ENCODE measurements at regions not wholly inside any gene's neighbourhood (a gene's known extent, or its start where the extent isn't known, plus 50 kb on each side); places are given as distances from the start of the nearest gene placed in this dataset.
"Not testable (repeated sequence)": the region's sequence is repeated elsewhere in the genome, so short reads cannot be mapped to it uniquely, and the experiment has no call there.

DNA sequence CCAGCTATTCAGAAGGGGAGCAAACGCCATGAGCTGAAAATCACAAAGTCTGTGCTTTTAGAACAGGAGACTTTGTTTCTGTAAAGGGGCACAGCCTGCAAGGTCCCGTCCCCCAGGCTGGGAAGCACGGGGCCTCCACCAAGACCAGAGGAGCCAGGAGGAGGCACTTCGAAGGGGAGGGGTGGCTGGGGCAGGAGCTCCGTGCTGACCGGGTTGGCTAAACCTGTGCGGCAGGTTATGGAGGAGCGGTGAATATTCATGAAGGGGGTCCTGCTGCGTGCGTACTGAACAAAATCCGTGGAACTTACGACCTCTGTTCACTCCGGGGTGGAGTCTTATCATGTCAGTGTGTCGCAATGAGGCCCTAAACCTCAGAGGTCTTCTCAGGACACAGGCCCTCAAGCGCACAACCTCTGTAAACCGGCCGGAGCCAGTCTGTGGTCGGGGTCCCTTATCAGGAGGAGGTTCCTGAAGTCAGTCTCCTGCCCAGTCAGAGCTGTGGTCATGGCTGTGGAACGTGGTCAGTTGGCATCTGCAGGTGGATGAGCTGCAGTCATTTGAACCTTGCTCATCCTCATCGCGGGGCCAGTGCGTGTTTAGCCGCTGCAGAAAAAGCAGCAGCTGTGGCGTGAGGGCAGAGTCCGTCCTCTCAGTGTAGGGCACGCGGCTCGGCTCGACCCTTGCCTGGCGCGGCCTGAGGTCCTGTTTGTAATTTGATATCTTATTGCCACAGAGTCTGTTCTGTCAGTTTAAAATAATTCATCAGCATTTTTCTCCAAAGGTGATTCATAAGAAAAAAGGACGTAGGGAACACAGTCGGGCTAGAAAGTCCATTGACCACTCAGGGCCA, 5507.7 kb upstream of the TPTE start:
- DNase-seq: not testable (repeated sequence)

DNA sequence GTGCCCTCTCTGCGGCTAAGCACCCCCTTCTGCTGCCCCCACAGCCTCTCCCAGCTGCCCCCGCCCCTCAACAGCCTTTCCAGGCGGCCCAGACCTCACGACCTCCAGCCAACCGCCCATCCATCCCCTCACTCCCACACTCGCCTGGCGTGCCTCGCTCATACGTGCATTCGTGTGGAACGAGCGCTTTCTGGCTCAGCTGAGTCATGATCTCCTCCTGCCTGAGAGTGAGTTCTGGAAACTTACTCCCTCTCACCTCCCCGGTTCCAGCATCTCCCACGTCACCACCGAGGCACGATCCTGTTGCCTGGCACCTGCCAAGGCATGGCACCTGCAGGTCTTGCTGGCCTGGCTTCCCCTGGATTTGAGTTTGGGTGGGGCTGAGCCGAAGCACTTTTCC, 5506.2 kb upstream of the TPTE start:
- not testable (repeated sequence) for DNase-seq

DNA sequence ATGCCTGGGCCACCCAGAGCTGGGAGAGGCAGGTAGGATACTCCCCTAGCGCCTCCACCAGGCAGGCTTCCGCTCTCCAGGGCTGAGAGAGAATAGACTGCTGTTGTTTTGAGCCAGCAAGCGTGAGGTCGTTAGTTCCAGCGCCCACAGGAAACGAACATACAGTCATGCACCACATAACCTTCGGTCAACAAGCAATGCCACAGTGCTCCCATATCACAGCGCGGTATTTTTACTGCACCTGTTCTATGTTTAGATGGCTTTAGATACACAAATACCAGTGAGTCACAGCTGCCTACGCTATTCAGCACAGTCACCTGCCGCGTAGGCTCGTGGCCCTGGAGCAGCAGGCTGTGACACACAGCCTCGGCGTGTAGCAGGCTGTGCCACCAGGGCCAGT, 5502.3 kb upstream of the TPTE start:
- not testable (repeated sequence) for DNase-seq

DNA sequence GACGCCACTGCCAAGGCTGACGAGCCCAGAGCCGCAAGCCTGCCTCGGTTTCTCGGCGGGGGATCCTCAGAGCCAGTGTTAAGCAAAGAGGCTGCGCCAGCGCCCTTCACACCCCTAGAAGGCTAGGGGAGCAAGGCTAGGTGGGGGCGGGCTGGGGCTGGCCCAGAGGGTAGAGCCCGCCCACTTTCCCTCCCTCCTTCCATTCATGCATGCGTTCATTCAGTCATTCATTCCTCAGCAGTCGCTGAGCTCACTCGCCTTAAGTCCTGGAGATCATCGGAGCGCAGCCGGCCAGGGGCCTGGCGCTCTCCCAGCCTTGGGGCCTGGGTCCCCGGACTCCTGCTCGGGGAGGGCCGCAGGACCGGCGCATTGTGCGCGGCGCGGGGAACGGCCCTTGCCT, 5499.6 kb upstream of the TPTE start:
- DNase-seq: not testable (repeated sequence)

DNA sequence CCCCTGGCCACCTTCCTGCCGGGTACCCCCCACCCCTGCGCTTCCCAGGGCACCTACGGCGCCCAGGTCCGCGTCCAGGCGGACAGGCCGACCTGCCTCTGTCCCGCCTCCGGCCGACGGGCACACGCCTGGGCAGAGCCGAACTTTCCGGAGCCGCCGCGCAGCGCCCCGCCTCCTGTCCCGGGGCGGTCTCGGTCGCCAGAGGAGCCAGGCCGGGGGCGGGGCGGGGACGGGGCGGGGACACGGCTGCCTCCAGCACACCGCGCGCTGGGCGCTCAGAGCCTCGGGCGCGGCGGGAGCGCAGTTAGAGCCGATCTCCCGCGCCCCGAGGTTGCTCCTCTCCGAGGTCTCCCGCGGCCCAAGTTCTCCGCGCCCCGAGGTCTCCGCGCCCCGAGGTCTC, 5499.1 kb upstream of the TPTE start:
- not testable (repeated sequence) for DNase-seq

DNA sequence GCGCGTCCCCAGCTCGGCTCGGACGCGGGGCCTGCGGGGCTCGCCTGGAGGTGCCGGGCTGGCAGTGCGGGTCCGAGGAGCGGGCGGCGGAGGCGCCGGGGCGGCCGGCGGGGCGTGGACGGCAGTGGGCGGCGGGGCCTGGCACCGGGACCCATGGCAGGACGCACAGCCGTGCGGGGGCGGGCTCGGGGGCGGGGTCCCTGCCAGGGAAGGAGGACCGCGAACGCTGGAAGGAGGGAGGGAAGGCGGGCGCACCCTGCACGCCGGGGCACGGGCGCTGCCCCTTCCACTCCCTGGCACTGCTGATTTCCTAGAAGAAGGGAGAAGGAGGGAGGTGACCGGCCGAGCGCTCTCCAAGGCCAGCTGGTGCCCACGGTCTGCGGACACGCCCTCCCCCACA, 5498.6 kb upstream of the TPTE start:
- not testable (repeated sequence) for DNase-seq

DNA sequence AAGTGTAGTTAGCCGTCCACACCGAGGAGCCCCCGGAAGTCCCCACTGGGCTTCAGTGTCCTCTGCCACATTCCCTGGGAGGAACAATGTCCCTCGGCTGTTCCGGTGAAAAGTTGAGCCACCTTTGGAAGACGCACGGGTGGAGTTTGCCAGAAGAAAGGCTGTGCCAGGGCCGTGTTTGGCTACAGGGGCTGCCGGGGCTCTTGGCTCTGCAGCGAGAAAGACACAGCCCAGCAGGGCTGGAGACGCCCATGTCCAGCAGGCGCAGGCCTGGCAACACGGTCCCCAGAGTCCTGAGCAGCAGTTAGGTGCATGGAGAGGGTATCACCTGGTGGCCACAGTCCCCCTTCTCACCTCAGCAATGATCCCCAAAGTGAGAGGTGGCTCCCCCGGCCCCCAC, 5486.2 kb upstream of the TPTE start:
- DNase-seq: not testable (repeated sequence)

DNA sequence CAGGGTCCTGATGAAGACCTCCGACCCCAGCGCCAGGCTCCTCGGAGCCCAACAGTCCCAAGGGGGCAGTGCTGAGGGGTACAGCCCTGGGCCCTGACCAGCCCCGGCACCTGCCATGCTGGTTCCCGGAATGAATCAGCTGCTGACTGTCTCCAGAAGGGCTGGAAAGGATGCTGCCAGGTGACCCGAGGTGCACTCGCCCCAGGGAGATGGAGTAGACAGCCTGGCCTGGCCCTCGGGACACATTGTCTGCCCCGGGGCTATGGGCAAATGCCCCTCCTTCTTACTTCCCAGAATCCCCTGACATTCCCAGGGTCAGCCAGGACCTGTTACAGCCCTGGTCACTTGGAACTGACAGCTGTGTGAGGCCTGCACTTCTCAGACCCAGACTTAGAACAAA, 5485.8 kb upstream of the TPTE start:
- not testable (repeated sequence) for DNase-seq

DNA sequence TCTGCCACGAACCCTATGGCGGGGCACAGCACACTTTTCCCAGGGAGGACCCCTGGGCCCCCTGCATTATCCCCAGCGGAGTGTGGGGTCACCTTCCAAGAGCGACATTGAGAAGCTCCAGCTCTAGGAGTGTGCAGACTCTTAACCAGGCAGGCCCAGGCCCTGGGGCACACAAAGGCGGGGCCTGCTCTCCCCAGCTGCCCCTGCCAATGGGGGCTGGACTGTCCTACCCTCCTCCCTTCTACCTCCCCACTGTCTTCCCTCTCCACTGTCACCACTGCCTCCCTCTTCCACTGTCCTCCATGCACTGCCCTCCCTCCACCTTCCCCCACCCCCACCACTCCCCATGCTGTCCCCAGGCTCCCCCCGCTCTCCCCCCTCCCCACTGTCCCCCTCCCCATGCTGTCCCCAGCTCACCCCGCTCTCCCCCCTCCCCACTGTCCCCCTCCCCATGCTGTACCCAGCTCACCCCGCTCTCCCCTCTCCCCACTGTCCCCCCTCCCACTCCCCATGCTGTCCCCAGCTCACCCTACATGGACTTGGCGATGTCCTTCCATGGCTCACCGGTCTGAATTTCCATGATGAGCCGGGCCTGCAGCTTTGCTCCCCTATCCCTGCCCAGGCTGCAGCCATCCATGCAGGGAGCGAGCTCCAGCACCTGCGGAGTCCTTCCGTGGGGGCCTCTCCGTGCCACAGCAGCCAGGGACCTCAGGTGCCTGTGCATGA, 5483.6 kb upstream of the TPTE start:
- DNase-seq: not testable (repeated sequence)

DNA sequence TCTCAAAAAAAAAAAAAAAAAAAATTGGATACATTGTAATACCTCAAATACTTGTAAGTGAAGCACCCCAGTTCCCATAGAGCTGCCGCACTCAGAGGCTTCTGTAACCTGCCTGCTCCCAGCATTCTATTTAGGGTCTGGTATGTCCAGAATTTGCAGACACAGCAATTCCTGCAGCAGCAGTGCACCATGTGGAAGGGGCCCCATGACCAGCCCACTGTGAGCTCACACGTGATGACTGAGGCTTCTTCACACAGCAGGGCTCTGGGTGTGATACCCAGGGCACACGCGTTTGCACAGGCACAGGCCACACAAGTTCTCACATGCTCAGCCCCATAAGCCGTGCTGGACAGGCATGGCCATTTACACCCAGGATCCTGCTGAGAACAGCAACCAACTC, 5481.5 kb upstream of the TPTE start:
- DNase-seq: not testable (repeated sequence)

DNA sequence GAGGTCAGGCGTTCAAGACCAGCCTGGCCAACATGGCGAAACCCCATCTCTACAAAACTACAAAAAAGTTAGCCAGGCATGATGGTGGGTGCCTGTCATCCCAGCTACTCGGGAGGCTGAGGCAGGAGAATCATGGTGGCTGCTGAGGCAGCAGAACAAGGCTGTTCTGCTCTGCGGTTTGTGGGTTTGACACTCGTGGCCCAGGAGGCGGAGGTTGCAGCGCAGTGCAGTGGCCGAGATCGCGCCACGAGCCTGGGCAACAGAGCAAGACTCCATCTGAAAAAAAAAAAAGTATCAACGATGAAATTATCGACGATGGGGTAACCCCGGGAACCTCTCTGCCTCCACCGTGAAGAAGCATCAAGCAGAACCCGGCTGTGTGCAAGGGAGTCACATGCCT, 5478.8 kb upstream of the TPTE start:
- not testable (repeated sequence) for DNase-seq

DNA sequence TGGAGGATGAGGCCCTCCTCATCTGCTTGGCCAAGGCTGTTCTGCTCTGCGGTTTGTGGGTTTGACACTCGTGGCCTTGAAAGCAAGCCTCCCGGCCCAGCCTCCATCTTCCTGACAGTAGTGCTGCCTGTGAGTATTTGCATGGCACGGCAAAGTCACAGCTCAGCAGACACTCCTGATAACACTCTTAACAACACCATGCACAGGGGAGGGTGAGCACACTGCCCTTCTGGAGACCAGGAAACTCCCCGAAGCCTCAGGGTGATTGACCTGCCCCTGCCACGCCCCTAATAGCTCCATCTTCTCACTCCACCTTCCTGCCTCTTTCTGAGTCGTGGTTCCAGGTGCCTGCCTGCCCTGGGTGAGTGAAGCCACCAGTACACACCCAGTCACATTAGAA, 5476.6 kb upstream of the TPTE start:
- not testable (repeated sequence) for DNase-seq

DNA sequence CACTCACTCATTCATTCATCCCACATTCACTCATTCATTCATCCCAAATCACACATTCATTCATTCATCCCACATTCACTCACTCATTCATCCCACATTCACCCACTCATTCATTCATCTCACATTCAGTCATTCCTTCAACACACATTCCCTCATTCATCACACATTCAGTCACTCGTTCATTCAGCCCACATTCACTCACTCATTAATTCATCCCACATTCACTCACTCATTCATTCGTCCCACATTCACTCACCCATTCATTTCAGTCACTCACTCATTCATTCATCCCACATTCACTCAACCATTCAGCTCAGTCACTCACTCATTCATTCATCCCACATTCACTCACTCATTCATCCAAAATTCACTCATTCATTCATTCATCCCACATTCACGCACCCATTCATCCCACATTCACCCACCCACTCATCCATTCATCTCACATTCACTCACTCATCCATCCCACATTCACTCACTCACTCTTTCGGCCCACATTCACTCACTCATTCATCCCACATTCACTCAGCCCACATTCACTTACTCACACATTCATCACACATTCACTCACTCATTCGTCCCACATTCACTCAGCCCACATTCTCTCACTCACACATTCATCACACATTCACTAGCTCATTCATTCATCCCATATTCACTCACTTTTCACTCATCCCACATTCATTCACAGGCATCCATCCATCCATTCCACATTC, 5469.9 kb upstream of the TPTE start:
- not testable (repeated sequence) for DNase-seq

DNA sequence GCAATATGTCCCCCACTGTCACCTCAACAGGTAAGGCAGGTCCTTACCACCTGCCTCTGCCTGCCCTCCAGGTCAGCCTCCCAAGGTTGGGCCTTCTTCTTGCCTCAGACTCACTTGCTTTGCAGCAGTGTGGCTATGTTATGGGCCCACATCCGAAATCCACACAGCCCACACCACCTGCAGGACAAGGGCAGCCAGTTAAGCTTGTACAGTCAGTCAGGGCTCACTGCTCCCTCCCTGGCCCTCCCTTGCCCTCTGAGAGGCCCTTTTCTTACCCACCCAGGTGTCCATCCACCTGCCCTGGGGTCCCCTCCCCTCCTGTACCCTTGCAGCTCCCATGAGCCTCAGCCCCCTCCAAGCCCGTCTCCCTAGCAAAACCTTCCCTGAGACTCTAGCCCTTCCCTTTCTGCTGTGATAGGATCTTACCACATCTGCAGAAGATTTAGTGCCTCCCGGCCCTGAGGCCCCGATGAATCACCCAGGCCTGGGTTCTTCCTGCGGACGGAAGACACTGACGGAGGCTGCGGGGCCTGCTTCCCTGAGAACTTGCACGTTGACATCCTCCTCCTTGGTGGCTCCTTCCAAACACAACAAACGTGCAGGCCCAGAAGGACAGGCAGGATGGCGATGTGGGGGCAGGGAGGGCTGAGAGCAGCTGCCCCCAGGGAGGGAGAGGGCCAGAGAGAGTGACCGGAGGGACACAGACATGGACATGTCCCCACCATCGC, 5466.2 kb upstream of the TPTE start:
- DNase-seq: not testable (repeated sequence)

DNA sequence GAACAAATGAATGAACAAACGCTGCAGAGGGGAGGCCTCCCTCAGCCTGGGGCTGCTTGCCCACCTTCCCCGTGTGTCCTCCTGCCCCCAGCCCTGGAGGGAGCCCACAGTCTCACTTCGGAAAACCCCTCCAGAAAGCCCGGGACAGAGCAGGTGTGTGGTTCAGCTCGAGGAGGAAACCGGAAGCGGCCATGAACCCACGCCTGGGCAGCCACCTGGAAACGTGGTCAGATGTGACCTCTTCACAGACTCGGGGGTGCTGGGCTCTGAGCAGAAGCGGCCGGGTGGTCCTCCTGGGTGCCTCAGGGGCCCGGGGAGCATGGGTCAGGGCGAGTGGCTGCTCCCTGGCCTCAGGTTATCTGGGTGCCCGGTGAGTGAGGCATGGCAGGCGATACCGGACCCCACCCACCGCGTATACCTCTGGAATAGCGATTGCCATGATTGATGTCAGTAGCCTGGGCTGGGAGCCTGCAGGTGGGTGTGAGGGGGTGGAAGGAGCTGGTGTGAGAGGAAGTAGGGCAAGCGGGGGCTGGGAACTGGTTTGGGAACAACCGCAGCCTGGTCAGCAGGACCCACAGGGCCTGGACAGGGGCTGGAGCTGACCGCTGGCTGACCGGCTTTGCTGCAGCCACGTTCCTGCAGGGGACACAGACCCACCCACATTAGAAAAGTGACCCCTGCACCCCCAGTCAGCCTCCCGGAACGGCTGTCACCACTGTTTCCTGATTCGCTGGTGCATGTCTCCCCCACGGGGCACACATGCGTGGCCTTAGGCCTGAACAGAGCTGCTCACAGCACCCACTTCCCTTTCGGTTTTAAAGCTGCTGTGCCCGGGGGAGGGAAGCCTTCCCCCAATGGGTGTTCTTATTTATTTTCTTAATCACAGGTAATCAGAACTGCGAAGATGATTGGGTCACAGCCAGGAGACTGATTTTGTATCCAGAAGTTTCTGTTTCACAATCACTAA, 5465.1 kb upstream of the TPTE start:
- not testable (repeated sequence) for DNase-seq

DNA sequence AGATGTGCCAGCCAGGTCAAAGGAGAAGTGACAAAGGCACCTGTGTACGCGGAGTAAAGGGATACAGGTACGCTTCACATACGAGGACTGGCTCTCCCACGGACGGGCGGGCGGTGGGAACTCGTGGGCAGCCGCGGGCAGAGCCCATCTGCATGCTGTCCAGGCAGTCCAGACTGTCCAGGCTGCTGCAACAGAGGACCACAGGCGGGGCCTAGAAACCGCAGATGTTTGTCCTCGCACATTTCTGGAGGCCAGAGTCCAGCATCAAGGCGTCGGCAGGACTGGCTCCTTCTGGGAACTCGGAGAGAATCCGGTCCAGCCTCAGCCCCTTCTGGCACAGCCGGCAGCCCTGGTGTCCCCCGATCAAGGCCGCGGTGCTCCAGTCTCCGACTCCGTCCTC, 5464.3 kb upstream of the TPTE start:
- not testable (repeated sequence) for DNase-seq

DNA sequence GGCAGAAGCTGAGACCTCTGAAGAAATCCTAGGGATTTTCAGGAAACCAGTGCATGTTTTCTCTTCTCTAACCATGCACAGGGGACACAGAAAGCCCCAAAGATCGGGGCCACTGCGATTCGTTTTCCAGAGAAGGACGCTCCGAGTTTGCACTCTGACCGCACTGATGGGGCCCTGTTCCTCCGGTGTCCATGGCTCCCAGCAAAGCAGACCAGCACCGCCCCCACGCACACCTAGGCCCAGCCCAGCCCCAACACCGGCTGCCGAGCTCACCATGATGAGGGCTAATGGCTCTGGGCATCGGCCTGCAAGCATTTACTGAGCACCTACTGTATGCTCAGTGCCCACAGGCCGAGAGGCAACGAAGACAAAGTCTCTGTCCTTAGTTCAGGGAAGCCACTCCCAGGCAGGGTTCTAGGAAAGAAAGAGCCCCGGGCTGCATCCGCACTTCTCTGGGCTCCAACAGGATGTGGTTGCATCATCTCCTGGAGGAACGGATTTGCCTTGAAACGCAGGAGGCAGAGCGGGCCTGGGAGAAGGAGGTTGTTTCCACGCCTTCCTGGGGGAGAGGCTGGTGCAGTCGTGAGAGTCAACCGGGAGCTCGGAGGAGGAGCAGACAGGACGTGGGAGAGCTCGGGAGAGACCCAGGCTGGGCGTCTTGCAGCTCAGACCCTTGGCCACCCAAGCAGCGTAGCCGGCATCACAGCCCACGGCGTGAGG, 5460.9 kb upstream of the TPTE start:
- DNase-seq: not testable (repeated sequence)

DNA sequence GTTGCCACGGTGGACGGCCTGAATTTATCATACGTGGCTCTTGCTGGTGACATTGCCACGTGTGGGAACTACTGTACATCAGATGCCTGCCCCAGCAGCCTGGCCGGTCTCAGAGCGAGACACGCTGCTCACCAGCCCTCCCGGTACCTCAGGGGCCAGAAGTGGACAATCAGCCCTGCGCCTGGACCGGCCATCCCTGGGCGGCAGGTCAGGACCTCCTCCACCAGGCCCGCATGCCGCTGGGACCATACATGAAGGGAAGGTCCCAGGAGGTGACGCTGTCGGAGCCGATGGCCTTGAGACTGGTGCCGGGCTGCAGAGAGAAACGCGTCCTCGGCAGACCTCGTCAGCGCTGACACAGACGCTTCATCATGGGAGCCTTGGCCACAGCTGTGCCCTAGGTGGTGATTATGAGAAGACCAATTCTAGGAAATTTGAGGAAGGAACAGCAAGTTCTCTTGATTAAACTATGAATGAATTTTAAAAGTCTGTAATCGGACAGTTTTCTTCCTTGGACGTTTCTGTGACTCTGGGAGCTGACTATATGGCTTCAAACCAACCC, 5456.7 kb upstream of the TPTE start:
- DNase-seq: peak; percentile 0

DNA sequence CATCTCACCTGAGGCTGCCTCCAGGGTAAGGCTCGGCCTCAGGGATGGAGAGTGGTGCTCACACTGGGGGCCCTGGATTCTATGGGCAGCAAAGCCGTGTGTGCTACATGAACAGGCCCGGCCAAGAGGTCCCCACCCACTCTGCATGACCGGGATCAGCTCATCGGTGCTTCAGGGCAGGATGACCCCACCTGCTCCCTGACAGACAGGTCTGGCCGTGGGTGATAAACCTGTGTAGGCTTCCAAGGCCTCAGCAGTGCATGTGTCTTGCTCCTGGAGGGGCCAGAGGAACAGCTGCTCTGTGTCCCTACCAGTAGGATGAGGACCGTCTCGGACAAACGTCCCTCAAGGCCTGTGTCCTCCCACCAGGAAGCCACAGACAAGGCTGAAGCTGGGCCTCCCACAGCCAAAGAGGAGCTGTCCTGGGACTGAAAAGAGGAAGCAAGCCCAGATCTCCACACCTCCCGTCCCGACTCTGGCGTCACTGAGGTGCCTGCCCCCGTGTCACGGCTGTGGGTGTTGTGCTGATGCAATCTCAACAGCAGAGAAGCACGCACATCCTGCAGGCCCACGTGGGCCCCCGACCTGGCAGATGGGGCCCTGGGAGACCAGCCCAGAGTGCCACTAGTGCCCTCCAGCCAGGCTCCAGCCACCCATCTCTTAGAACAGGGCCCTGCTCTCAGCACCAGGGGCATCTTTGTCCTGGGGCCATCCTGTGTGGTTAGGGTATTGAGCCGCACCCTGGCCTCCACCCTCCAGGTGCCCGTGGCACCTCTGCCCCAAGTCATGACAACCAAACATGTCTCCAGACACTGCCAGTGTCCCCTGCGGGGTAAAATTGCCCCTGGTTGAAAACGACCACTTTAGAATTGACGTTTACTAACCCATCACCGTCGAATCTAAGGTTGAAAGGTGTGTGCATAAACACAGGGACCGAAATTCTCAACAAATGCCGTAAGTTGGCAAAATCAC, 5455.9 kb upstream of the TPTE start:
- peak; percentile 55 for DNase-seq
